Mammary epithelial cell (primary cell): ENCODE measurements at regions not wholly inside any gene's neighbourhood (a gene's known extent, or its start where the extent isn't known, plus 50 kb on each side); places are given as distances from the start of the nearest gene placed in this dataset.

Experiments used
- EZH2 ChIP-seq: IDR thresholded peaks from 2 replicates; pipeline ENCODE4 v1.6.1; 2012; ENCODE audit warnings: low read length, inconsistent platforms, borderline replicate concordance
- TF ChIP-seq, protein P1 (sequence below), 2 donors: IDR thresholded peaks in 1 of 2; conservative IDR thresholded peaks in 1 of 2; 2 replicates each; pipeline ENCODE4 v1.5.1; 2011 to 2012; ENCODE audit warnings: inconsistent platforms in 2 of 2, low read length in 2 of 2, mild to moderate bottlenecking in 2 of 2, control low read depth in 1 of 2, low read depth in 1 of 2; ENCODE audit not compliant: insufficient read depth in 1 of 2; ENCODE audit errors: extremely low read depth in 1 of 2

DNA sequence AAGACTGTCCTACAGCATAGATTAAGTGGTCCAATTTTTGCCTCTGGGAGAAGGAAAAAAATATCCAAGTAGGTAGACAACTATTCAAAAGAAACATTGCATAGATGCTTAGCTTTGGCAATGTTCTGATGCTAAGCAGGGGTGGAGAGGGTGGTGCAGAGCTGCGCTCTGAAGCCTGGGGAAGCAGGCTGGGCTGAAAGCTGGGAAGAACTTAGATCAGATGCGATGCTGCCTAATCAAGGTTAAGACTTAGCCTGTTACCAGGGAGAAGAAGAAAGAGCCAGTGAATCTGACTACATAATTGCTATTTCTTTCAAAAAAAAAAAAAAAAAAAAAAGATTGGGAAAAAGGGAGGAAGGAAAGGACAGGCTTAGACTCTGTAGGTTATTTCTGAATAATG, 89.0 kb upstream of the SCOC start:
- TF ChIP-seq, protein P1, sequence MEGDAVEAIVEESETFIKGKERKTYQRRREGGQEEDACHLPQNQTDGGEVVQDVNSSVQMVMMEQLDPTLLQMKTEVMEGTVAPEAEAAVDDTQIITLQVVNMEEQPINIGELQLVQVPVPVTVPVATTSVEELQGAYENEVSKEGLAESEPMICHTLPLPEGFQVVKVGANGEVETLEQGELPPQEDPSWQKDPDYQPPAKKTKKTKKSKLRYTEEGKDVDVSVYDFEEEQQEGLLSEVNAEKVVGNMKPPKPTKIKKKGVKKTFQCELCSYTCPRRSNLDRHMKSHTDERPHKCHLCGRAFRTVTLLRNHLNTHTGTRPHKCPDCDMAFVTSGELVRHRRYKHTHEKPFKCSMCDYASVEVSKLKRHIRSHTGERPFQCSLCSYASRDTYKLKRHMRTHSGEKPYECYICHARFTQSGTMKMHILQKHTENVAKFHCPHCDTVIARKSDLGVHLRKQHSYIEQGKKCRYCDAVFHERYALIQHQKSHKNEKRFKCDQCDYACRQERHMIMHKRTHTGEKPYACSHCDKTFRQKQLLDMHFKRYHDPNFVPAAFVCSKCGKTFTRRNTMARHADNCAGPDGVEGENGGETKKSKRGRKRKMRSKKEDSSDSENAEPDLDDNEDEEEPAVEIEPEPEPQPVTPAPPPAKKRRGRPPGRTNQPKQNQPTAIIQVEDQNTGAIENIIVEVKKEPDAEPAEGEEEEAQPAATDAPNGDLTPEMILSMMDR (conservative IDR thresholded peaks at IDR 0.05 in 1 of 2, IDR thresholded peaks at IDR 0.05 in 1 of 2; ENCODE audit: extremely low read depth in 1 of 2, insufficient read depth in 1 of 2, low read depth in 1 of 2, low read length in 2 of 2) = no peak
- TF ChIP-seq EZH2 = no peak
